Right kidney (tissue), 1 donor: ENCODE measurements at regions not wholly inside any gene's neighbourhood (a gene's known extent, or its start where the extent isn't known, plus 50 kb on each side); places are given as distances from the start of the nearest gene placed in this dataset.

ENCODE experiments used
- DNase-seq: peaks from one replicate; pipeline ENCODE4 v3.0.0-alpha.2; 2016

GRCh38 chr20:52389606-52390005, 198.0 kb upstream of the ZFP64 start:
- no peak for DNase-seq

GRCh38 chr20:52383995-52384621, 192.5 kb upstream of the ZFP64 start:
- no peak for DNase-seq

GRCh38 chr20:52382933-52383332, 191.4 kb upstream of the ZFP64 start:
- no peak for DNase-seq

- peak; percentile 4 for DNase-seq
Observed at GRCh38 chr20:52379723-52380336, 188.3 kb upstream of the ZFP64 start.

- DNase-seq, result no peak
Observed at GRCh38 chr20:52372169-52372568, 180.6 kb upstream of the ZFP64 start.

GRCh38 chr20:52365688-52366087, 174.1 kb upstream of the ZFP64 start:
- DNase-seq, result no peak

- DNase-seq, result no peak
Observed at GRCh38 chr20:52364405-52364804, 172.8 kb upstream of the ZFP64 start.

- DNase-seq, result no peak
Observed at GRCh38 chr20:52361650-52362049, 170.1 kb upstream of the ZFP64 start.

- DNase-seq, result no peak
Observed at GRCh38 chr20:52349806-52350205, 158.2 kb upstream of the ZFP64 start.

GRCh38 chr20:52348434-52348833, 156.9 kb upstream of the ZFP64 start:
- DNase-seq, result no peak

GRCh38 chr20:52346797-52347196, 155.2 kb upstream of the ZFP64 start:
- no peak for DNase-seq

- DNase-seq, result no peak
Observed at GRCh38 chr20:52342913-52343312, 151.3 kb upstream of the ZFP64 start.

- DNase-seq, result no peak
Observed at GRCh38 chr20:52340036-52340634, 148.6 kb upstream of the ZFP64 start.

GRCh38 chr20:52332649-52333250, 141.2 kb upstream of the ZFP64 start:
- DNase-seq, result no peak

GRCh38 chr20:52332230-52332629, 140.7 kb upstream of the ZFP64 start:
- no peak for DNase-seq

- DNase-seq, result no peak
Observed at GRCh38 chr20:52331655-52332054, 140.1 kb upstream of the ZFP64 start.

- DNase-seq, result no peak
Observed at GRCh38 chr20:52321396-52321795, 129.8 kb upstream of the ZFP64 start.

- no peak for DNase-seq
Observed at GRCh38 chr20:52318651-52319050, 127.1 kb upstream of the ZFP64 start.

GRCh38 chr20:52313341-52313963, 121.9 kb upstream of the ZFP64 start:
- peak; percentile 31 for DNase-seq

GRCh38 chr20:52312132-52312729, 120.7 kb upstream of the ZFP64 start:
- peak; percentile 40 for DNase-seq

GRCh38 chr20:52311209-52311794, 119.7 kb upstream of the ZFP64 start:
- DNase-seq, result no peak

GRCh38 chr20:52309181-52309580, 117.6 kb upstream of the ZFP64 start:
- DNase-seq, result peak; percentile 3
